ENCODE measurements at regions not wholly inside any gene's neighbourhood (a gene's known extent, or its start where the extent isn't known, plus 50 kb on each side); places are given as distances from the start of the nearest gene placed in this dataset.
"Not testable (repeated sequence)": the region's sequence is repeated elsewhere in the genome, so short reads cannot be mapped to it uniquely, and the experiment has no call there.

- FAIRE-seq (no peak), DNase-seq (ENCODE audit: low spot score in 2 of 2) (no peak)
These were observed 379.1 kb downstream of the SEC23A start for GRCh38 chr14:38723959-38724358.

- FAIRE-seq (peak; percentile 28), DNase-seq (ENCODE audit: low spot score in 2 of 2) (no peak)
These were observed 379.8 kb downstream of the SEC23A start for GRCh38 chr14:38723277-38723676.

- peak; percentile 18 to 28 for DNase-seq (ENCODE audit: low spot score in 2 of 2)
- FAIRE-seq = peak; percentile 54
These were observed 381.1 kb downstream of the SEC23A start for GRCh38 chr14:38721822-38722431.

- no peak for FAIRE-seq
- no peak for DNase-seq (ENCODE audit: low spot score in 2 of 2)
These were observed 384.5 kb downstream of the SEC23A start for GRCh38 chr14:38718519-38718918.

GRCh38 chr14:38716926-38717325, 386.1 kb downstream of the SEC23A start:
- FAIRE-seq = no peak

GRCh38 chr14:38710881-38711280, 392.2 kb downstream of the SEC23A start:
- DNase-seq (ENCODE audit: low spot score in 2 of 2) (no peak), FAIRE-seq (no peak)

More at GRCh38 chr14:38716926-38717325, 386.1 kb downstream of the SEC23A start:
- DNase-seq (ENCODE audit: low spot score in 2 of 2) = no peak

GRCh38 chr14:38710196-38710595, 392.8 kb downstream of the SEC23A start:
- no peak for FAIRE-seq
- no peak for DNase-seq (ENCODE audit: low spot score in 2 of 2)

GRCh38 chr14:38705220-38705619, 397.8 kb downstream of the SEC23A start:
- FAIRE-seq (no peak), DNase-seq (ENCODE audit: low spot score in 2 of 2) (no peak)

- no peak for FAIRE-seq
- DNase-seq (ENCODE audit: low spot score in 2 of 2) = no peak
These were observed 398.8 kb downstream of the SEC23A start for GRCh38 chr14:38704220-38704619.

GRCh38 chr14:38696925-38697324, 406.1 kb downstream of the SEC23A start:
- DNase-seq (ENCODE audit: low spot score in 2 of 2) (no peak), FAIRE-seq (no peak)

GRCh38 chr14:38693423-38693822, 409.6 kb downstream of the SEC23A start:
- no peak for DNase-seq (ENCODE audit: low spot score in 2 of 2)
- no peak for FAIRE-seq

- FAIRE-seq (no peak), DNase-seq (ENCODE audit: low spot score in 2 of 2) (no peak)
These were observed 413.1 kb upstream of the CLEC14A start for GRCh38 chr14:38669027-38669426.

GRCh38 chr14:38663382-38663781, 407.5 kb upstream of the CLEC14A start:
- FAIRE-seq (no peak), DNase-seq (ENCODE audit: low spot score in 2 of 2) (no peak)

- FAIRE-seq (no peak), DNase-seq (ENCODE audit: low spot score in 2 of 2) (no peak)
These were observed 406.9 kb upstream of the CLEC14A start for GRCh38 chr14:38662781-38663180.

- no peak for FAIRE-seq
- DNase-seq (ENCODE audit: low spot score in 2 of 2) = no peak
These were observed 390.5 kb upstream of the CLEC14A start for GRCh38 chr14:38646391-38646790.

- not testable (repeated sequence) for FAIRE-seq; DNase-seq (ENCODE audit: low spot score in 2 of 2)
These were observed 379.0 kb upstream of the CLEC14A start for GRCh38 chr14:38634913-38635312.

GRCh38 chr14:38629412-38629811, 373.5 kb upstream of the CLEC14A start:
- FAIRE-seq = no peak

GRCh38 chr14:38627163-38627562, 371.3 kb upstream of the CLEC14A start:
- DNase-seq (ENCODE audit: low spot score in 2 of 2) (no peak), FAIRE-seq (no peak)

More at GRCh38 chr14:38629412-38629811, 373.5 kb upstream of the CLEC14A start:
- DNase-seq (ENCODE audit: low spot score in 2 of 2) = no peak

- no peak for FAIRE-seq
- DNase-seq (ENCODE audit: low spot score in 2 of 2) = no peak
These were observed 367.8 kb upstream of the CLEC14A start for GRCh38 chr14:38623661-38624060.

GRCh38 chr14:38618514-38618913, 362.6 kb upstream of the CLEC14A start:
- FAIRE-seq (no peak), DNase-seq (ENCODE audit: low spot score in 2 of 2) (no peak)

- DNase-seq (ENCODE audit: low spot score in 2 of 2) (no peak), FAIRE-seq (no peak)
These were observed 361.1 kb upstream of the CLEC14A start for GRCh38 chr14:38616959-38617358.

- FAIRE-seq = no peak
- no peak for DNase-seq (ENCODE audit: low spot score in 2 of 2)
These were observed 356.0 kb upstream of the CLEC14A start for GRCh38 chr14:38611928-38612327.

GRCh38 chr14:38608244-38608643, 352.4 kb upstream of the CLEC14A start:
- DNase-seq (ENCODE audit: low spot score in 2 of 2) (no peak), FAIRE-seq (no peak)
